ENCODE measurements at regions not wholly inside any gene's neighbourhood (a gene's known extent, or its start where the extent isn't known, plus 50 kb on each side); places are given as distances from the start of the nearest gene placed in this dataset.

GRCh38 chr7:125184801-125185200, 255.2 kb upstream of the POT1 start:
- TF ChIP-seq, protein P1, sequence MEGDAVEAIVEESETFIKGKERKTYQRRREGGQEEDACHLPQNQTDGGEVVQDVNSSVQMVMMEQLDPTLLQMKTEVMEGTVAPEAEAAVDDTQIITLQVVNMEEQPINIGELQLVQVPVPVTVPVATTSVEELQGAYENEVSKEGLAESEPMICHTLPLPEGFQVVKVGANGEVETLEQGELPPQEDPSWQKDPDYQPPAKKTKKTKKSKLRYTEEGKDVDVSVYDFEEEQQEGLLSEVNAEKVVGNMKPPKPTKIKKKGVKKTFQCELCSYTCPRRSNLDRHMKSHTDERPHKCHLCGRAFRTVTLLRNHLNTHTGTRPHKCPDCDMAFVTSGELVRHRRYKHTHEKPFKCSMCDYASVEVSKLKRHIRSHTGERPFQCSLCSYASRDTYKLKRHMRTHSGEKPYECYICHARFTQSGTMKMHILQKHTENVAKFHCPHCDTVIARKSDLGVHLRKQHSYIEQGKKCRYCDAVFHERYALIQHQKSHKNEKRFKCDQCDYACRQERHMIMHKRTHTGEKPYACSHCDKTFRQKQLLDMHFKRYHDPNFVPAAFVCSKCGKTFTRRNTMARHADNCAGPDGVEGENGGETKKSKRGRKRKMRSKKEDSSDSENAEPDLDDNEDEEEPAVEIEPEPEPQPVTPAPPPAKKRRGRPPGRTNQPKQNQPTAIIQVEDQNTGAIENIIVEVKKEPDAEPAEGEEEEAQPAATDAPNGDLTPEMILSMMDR (conservative IDR thresholded peaks at IDR 0.05 in 1 of 2, IDR thresholded peaks at IDR 0.05 in 1 of 2; ENCODE audit: extremely low read depth in 1 of 2, insufficient read depth in 1 of 2, low read depth in 1 of 2, low read length in 2 of 2), result no peak
- no peak for TF ChIP-seq EZH2 (IDR thresholded peaks at IDR 0.05; ENCODE audit: borderline replicate concordance, low read length)
